Activated CD4-positive, alpha-beta T cell treated with anti-CD3 and anti-CD28 coated beads, Interleukin-10, Interleukin-2, amounts not matched to agents 100 ng/mL and 50 ng/mL, durations not matched to agents 16 hours and 8 hours (primary cell): ENCODE measurements at regions not wholly inside any gene's neighbourhood (a gene's known extent, or its start where the extent isn't known, plus 50 kb on each side); places are given as distances from the start of the nearest gene placed in this dataset.

Experiments used
- DNase-seq: peaks from one replicate; pipeline ENCODE4 v3.0.0-alpha.2; 2020

DNA sequence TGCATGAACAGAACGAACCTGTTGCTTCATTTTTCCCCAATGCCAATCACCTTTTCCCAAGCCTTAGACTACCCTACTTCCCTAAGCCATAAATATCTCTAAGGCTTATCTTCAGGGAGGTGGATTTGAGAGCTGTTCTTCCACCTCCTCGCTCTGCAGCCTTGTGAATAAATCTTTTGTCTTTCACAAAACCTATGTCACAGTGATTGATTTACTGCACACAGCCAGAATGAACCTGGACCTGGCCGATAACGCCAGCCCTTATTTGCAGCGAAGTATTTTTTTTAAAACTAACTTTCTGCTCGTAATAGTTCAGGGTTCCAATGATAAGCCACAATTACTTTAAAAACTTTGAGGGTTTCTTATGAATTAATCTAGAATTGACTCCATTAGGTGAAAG lies 632.6 kb downstream of the PTPRU start:
- DNase-seq = no peak

DNA sequence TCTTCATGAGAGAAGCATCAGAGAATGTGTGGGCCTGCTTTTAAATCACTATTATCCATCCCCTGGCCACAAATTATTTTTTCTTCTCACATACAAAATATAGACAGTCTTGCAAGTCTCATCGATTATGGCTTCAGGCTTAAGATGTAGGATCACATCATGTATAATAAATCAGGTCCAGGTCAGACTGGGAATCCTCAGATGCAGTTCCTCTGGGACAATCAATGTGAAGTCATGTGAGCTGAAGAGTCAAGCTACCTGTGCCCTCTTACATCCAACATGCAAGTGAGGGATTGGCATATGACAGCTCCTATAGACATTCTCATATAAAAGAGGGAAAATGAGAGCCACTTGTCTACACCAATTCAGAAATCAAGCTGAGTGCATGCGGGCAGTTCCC lies 631.8 kb downstream of the PTPRU start:
- no peak for DNase-seq

GRCh38 chr1:29865051-29865450 lies 628.7 kb downstream of the PTPRU start:
- no peak for DNase-seq

DNA sequence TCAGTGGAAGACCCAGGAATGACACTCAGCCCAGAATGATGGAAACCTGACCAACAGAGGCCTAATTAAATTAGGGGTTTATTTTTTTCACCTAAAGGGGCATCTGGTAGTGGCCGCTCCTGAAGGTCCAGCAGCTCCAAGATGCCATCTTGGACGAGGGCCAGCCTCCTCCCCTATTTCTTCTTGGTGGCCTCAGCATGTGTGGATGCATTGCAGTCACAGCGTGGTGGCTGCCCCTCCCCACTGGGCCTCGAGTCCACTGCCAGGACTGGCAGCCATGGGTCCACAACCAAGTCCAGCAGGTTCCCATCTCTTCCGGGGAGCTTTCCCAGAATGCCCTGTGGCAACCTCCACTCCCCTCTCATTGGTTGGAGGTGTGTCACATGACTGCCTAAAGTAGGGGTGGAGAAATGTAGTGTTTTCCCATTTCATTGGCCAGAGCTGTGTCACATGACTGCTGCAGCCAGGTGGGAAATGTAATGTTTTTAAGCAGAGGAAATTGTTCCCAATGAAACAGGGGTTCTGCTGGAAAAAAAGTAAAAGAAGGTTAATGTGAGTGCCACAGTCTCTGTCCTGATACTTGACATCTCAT lies 628.2 kb downstream of the PTPRU start:
- no peak for DNase-seq

GRCh38 chr1:29861922-29862321 lies 625.6 kb downstream of the PTPRU start:
- no peak for DNase-seq

- no peak for DNase-seq
Measured at GRCh38 chr1:29861446-29861845, 625.1 kb downstream of the PTPRU start.

- DNase-seq = no peak
Measured at GRCh38 chr1:29860681-29861080, 624.4 kb downstream of the PTPRU start.

GRCh38 chr1:29860056-29860455 lies 623.7 kb downstream of the PTPRU start:
- no peak for DNase-seq

DNA sequence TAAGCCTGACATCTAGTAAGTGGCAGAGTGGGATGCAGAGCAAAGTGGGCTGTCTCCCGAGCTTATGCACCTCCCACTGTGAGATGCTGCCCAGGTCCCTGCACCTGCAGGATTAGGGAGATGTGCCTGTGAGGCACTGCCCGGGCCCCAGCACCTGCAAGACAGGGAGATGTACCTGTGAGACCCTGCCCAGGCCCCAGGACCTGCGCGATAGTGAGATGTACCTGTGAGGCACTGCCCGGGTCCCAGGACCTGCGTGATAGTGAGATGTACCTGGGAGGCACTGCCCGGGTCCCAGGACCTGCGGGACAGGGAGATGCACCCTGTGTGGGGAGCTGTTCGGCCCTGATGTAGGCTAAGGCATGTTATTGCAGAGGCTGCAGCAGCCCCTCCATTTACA lies 622.8 kb downstream of the PTPRU start:
- DNase-seq = no peak

DNA sequence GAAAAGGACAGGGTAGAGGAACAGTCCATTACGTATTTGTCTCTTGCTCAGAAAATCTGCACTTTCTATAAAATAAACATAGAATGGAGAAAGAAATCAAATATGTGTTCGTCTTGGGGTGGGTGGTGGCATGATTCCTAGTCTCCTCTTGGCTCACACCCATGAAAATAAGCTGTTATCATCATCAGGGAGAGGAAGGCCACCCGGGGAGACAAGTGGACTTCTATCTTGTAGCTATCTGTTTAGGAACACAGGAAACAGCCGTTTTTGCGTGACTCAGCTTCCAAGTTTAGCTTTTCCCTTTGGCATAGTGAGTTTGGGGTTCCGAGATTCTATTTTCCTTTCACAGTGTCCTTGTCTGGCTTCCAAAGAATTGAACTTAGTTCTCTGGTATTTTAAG lies 622.3 kb downstream of the PTPRU start:
- no peak for DNase-seq

DNA sequence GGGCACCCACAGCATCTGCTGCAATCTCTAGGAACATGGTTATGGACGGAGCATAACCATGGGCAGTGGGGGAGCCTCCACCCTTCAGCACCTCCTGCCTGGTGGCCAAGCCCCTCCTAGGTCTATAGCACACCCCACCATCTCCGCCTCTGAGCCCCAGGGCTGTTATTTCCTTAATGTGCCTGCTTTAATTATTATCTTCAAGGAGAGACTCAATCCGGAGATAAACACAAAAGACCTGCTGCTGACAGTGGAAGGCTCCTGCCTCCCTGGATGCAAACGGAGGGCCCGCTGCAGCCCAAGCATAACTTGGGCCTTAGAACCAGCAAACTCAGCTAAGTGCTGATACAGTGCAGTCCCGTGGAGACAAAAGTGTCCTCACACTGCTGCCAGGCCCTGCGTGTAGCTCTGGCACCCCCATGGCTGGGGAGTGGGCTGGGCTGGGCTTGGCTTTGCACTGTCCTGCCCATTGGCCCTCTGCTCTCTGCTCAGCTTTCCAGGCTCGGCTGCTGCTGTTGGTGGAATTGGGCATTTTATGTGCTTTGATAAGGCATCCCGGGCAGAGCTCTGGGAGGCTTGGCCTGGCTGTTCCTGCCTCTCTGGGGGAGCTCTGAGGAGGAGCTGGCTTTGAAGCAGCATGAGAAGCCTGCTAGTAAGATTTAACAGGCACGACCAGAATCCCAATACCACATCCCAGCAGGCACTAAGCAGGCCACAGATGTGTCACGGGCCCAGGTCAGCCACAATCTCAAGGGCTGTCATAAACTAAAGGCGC lies 620.2 kb downstream of the PTPRU start:
- no peak for DNase-seq

- DNase-seq = no peak
Measured at GRCh38 chr1:29855561-29856160, 619.3 kb downstream of the PTPRU start.

- DNase-seq = no peak
Measured at GRCh38 chr1:29854700-29855276, 618.5 kb downstream of the PTPRU start.

DNA sequence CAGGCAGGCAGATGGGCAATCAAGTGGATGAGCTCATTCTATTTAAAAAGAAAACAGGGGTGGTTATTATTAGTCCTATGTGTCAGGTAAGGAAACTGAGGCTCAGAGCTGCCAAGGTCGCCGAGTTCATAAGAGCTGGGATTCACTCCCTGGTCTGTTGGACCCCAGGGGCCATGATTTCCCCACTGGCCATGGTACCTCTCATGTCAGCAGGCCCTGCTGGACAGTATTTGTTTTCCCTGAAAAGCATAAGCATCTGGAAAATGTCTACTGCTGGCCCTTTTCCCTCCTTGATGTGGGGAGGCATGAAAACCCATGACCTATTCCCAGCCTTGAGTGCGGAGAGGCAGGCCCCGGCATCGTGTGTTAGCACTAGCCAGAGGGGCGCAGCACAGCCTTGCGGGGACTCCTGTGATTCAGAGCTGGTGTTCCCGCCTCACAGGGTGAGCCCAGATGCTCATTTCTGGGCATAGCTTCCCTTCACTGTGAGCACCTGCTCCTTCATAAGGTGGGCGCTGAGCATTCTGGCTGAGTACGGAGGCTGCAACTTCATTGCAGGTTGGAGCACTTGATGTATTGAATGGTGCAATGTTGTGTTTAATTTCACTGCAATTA lies 617.5 kb downstream of the PTPRU start:
- no peak for DNase-seq

GRCh38 chr1:29852248-29852647 lies 615.9 kb downstream of the PTPRU start:
- no peak for DNase-seq

DNA sequence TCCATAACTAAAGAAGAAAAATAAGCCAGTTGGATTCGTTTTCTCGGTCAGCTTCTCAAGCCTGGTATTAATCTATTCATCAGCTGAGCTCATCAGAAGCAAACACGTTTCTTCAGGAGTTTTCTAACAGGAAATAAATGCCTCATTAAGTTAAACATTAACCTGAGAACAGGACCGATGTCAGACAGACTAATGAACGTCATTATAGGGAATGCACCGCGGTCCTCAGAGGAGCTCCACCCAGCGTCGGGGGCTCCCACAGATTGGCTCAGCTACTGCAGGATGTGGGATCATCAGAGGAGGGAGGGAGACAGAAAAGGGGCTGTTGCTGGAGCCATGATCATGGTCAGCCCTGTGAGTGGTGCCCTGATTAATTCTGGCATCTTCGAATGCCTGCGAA lies 615.4 kb downstream of the PTPRU start:
- no peak for DNase-seq

DNA sequence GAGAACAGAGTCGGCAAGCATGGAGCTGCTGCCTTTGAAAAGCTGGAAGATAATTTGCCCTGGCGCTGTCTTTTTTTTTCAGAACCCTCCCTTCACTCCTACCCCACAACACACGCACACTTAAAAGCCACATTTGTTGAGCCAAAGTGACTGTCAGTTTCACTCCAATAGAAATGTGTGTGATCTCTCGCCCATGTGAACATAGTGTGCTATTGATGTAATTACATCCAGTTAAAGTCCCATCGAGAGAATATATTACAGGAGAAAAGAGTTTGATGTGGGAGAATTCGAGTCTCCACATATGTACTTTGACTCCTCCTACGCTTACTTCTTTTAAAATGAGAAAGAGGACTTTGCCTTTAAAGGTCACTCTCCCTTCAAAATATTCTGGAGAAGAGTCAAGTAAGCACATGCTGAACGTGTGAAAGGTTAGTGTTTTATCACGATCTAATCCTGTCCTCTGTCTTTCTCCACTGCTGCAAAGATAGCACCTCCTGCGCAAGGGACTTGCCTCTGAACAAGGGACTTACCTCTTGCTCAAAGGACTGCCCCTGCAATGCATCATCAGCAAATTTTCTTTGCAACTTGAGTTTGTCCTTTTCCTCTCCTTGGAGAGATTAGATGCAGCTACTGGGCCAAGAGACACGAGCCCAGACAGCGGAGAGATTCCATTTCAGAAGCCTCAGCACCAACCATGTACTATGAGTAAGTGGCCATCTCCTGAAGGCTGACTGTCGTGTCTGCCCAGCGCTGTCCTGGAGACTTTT lies 613.9 kb downstream of the PTPRU start:
- DNase-seq = no peak

- DNase-seq = peak; percentile 62
Measured at GRCh38 chr1:29849038-29849750, 612.9 kb downstream of the PTPRU start.

DNA sequence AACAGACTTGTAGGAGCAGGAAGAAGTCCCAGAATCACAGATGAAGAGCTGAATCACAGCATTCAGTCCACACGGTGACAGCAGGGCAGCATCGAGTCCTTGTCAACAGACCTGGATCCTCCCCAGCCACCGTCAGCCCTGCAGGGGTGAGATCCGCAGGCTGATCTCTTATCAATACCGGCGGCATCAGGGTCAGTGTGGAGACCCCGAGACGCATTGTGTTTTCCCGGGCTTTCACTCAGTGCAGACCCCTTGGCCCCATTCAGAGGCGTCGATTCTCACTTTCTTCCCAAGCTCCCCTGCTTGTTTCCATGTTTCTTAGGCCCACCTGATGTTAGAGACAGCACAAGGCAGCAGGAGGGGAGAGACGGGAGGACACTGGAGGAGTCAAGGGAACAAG lies 609.6 kb downstream of the PTPRU start:
- DNase-seq = no peak

- no peak for DNase-seq
Measured at GRCh38 chr1:29842130-29842529, 605.8 kb downstream of the PTPRU start.

- no peak for DNase-seq
Measured at GRCh38 chr1:29839726-29840125, 603.4 kb downstream of the PTPRU start.

DNA sequence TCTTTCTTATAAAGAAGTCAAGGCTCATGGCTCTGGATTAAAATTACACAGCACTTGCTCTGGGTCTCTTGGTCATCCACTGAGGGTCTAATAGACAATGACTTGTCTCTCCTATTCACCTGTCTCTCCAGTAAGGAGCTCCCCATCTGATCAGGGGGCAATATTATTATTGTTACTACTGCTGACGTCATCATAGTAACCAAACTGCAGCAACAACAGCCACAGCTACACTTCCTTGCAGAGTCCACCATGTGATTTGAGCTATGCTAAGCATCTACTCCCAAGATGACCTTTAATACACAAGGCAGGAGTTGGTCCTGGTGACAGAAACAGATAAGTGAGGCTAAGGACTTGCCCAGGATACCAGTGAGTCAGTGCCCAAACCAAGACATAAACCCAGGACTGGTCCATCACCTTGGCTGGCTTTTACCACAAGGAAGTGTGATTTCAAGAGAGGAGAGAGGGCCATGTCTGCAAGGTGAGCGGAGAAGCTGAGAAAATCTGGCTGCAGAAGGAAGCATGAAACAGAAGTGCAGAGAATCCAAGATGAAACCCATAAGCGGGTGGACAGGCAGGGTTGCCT lies 602.5 kb downstream of the PTPRU start:
- no peak for DNase-seq
